22Rv1 (cell line): ENCODE measurements at regions not wholly inside any gene's neighbourhood (a gene's known extent, or its start where the extent isn't known, plus 50 kb on each side); places are given as distances from the start of the nearest gene placed in this dataset.

Experiments used
- CTCF ChIP-seq: fragments of 450-650 bp; IDR thresholded peaks from 2 replicates; pipeline ENCODE4 v1.5.1; 2017; ENCODE audit warnings: mild to moderate bottlenecking
- ZFX ChIP-seq: fragments of 450-650 bp; IDR thresholded peaks from 2 replicates; pipeline ENCODE4 v1.6.1; 2017; ENCODE audit warnings: antibody characterized with exemption, borderline replicate concordance

GRCh38 chr15:70414626-70415025 lies 316.9 kb upstream of the TLE3 start:
- TF ChIP-seq CTCF (no peak), ZFX (no peak)
